ENCODE measurements at regions not wholly inside any gene's neighbourhood (a gene's known extent, or its start where the extent isn't known, plus 50 kb on each side); places are given as distances from the start of the nearest gene placed in this dataset.

DNA sequence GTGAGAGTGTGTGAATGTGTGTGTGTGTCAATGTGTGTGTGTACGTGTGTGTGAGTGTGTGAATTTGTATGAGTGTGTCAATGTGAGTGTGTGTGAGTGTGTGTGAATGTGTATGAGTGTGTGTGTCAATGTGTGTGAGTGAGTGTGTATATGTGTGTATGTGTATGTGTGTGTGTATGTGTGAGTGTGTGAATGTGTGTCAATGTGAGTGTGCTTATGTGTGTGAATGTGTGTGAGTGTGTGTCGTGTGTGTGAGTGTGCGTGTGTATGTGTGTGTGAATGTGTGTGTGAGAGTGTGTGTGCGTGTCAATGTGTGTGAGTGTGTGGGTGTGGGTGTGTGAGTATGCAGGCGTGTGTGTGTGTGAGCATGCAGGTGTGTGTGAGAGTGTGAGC lies 93.5 kb upstream of the ALDH1A3 start:
- TF ChIP-seq, protein P1, sequence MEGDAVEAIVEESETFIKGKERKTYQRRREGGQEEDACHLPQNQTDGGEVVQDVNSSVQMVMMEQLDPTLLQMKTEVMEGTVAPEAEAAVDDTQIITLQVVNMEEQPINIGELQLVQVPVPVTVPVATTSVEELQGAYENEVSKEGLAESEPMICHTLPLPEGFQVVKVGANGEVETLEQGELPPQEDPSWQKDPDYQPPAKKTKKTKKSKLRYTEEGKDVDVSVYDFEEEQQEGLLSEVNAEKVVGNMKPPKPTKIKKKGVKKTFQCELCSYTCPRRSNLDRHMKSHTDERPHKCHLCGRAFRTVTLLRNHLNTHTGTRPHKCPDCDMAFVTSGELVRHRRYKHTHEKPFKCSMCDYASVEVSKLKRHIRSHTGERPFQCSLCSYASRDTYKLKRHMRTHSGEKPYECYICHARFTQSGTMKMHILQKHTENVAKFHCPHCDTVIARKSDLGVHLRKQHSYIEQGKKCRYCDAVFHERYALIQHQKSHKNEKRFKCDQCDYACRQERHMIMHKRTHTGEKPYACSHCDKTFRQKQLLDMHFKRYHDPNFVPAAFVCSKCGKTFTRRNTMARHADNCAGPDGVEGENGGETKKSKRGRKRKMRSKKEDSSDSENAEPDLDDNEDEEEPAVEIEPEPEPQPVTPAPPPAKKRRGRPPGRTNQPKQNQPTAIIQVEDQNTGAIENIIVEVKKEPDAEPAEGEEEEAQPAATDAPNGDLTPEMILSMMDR (IDR thresholded peaks at IDR 0.05; ENCODE audit: low read depth, low read length, missing input control), result no peak
- TF ChIP-seq, protein P2, sequence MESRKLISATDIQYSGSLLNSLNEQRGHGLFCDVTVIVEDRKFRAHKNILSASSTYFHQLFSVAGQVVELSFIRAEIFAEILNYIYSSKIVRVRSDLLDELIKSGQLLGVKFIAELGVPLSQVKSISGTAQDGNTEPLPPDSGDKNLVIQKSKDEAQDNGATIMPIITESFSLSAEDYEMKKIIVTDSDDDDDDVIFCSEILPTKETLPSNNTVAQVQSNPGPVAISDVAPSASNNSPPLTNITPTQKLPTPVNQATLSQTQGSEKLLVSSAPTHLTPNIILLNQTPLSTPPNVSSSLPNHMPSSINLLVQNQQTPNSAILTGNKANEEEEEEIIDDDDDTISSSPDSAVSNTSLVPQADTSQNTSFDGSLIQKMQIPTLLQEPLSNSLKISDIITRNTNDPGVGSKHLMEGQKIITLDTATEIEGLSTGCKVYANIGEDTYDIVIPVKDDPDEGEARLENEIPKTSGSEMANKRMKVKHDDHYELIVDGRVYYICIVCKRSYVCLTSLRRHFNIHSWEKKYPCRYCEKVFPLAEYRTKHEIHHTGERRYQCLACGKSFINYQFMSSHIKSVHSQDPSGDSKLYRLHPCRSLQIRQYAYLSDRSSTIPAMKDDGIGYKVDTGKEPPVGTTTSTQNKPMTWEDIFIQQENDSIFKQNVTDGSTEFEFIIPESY (IDR thresholded peaks at IDR 0.05), result no peak
- TF ChIP-seq, protein P3, sequence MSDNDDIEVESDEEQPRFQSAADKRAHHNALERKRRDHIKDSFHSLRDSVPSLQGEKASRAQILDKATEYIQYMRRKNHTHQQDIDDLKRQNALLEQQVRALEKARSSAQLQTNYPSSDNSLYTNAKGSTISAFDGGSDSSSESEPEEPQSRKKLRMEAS (IDR thresholded peaks at IDR 0.05), result no peak
- no peak for TF ChIP-seq TAF1 (conservative IDR thresholded peaks at IDR 0.05)
- TF ChIP-seq FOXA2 (IDR thresholded peaks at IDR 0.05), result no peak
- TF ChIP-seq, protein P4, sequence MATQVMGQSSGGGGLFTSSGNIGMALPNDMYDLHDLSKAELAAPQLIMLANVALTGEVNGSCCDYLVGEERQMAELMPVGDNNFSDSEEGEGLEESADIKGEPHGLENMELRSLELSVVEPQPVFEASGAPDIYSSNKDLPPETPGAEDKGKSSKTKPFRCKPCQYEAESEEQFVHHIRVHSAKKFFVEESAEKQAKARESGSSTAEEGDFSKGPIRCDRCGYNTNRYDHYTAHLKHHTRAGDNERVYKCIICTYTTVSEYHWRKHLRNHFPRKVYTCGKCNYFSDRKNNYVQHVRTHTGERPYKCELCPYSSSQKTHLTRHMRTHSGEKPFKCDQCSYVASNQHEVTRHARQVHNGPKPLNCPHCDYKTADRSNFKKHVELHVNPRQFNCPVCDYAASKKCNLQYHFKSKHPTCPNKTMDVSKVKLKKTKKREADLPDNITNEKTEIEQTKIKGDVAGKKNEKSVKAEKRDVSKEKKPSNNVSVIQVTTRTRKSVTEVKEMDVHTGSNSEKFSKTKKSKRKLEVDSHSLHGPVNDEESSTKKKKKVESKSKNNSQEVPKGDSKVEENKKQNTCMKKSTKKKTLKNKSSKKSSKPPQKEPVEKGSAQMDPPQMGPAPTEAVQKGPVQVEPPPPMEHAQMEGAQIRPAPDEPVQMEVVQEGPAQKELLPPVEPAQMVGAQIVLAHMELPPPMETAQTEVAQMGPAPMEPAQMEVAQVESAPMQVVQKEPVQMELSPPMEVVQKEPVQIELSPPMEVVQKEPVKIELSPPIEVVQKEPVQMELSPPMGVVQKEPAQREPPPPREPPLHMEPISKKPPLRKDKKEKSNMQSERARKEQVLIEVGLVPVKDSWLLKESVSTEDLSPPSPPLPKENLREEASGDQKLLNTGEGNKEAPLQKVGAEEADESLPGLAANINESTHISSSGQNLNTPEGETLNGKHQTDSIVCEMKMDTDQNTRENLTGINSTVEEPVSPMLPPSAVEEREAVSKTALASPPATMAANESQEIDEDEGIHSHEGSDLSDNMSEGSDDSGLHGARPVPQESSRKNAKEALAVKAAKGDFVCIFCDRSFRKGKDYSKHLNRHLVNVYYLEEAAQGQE (IDR thresholded peaks at IDR 0.05), result no peak
- no peak for TF ChIP-seq GABPA (IDR thresholded peaks at IDR 0.05 in 1 of 2, conservative IDR thresholded peaks at IDR 0.05 in 1 of 2)

Data from liver (tissue), 3 donors.